HFFc6 (cell line): ENCODE measurements at regions not wholly inside any gene's neighbourhood (a gene's known extent, or its start where the extent isn't known, plus 50 kb on each side); places are given as distances from the start of the nearest gene placed in this dataset.

Source experiments
- DNase-seq: peaks from one replicate; pipeline ENCODE4 v3.0.0-alpha.2; 2018
- H3K27ac Mint-ChIP-seq: 2 replicates; pipeline ENCODE4 v1.8.0; 2020; ENCODE audit warnings: mild to moderate bottlenecking, mixed read lengths
- H3K27me3 Mint-ChIP-seq: 2 replicates; pipeline ENCODE4 v1.8.0; 2021; ENCODE audit warnings: mild to moderate bottlenecking, moderate library complexity, mixed read lengths; ENCODE audit not compliant: insufficient read depth
- H3K36me3 Mint-ChIP-seq: 2 replicates; pipeline ENCODE4 v1.8.0; 2021; ENCODE audit warnings: low read depth, mixed read lengths
- H3K4me1 Mint-ChIP-seq: 2 replicates; pipeline ENCODE4 v1.8.0; 2020; ENCODE audit warnings: low read depth, mixed read lengths
- H3K4me3 Mint-ChIP-seq: 2 replicates; pipeline ENCODE4 v1.8.0; 2020; ENCODE audit warnings: mild to moderate bottlenecking, moderate library complexity, mixed read lengths
- H3K9me3 Mint-ChIP-seq: 2 replicates; pipeline ENCODE4 v1.8.0; 2020; ENCODE audit warnings: mild to moderate bottlenecking, mixed read lengths
- TF ChIP-seq, protein P1 (sequence below): fragments of 200-600 bp; sonication (generic); IDR thresholded peaks from 2 replicates; pipeline ENCODE4 v1.5.0; 2021; ENCODE audit warnings: antibody characterized with exemption, mild to moderate bottlenecking

DNA sequence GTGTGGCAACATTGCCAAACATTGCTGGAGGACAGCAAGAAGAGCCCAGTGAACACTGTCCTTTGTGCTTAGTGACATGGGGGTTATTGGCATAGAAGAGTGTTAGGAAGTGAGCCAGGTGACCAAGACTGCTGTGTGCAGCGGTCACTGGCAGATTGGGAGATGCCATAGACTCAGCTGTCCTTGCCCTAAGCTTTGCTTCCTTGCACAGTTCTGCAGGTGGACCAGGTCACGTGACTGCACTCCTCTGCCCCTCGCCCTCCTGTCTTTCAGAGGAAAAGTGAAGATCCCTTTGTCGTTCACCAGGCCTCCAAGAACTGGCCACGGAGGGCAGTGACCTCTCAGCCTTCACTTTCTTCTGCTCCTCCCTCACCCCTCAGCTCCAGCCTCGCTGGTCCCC, 215.6 kb upstream of the SMIM21 start:
- Mint-ChIP-seq H3K4me3 (no peak overlapping the region), H3K27ac (no peak overlapping the region), H3K36me3 (no peaks in the 10 kb centered on the region), H3K27me3 (peaks cover 20% of the 10 kb centered on the region), H3K9me3 (no peaks in the 10 kb centered on the region), H3K4me1 (peaks cover 19% of the 10 kb centered on the region)
- no peak for DNase-seq
- TF ChIP-seq, protein P1, sequence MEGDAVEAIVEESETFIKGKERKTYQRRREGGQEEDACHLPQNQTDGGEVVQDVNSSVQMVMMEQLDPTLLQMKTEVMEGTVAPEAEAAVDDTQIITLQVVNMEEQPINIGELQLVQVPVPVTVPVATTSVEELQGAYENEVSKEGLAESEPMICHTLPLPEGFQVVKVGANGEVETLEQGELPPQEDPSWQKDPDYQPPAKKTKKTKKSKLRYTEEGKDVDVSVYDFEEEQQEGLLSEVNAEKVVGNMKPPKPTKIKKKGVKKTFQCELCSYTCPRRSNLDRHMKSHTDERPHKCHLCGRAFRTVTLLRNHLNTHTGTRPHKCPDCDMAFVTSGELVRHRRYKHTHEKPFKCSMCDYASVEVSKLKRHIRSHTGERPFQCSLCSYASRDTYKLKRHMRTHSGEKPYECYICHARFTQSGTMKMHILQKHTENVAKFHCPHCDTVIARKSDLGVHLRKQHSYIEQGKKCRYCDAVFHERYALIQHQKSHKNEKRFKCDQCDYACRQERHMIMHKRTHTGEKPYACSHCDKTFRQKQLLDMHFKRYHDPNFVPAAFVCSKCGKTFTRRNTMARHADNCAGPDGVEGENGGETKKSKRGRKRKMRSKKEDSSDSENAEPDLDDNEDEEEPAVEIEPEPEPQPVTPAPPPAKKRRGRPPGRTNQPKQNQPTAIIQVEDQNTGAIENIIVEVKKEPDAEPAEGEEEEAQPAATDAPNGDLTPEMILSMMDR = no peak

DNA sequence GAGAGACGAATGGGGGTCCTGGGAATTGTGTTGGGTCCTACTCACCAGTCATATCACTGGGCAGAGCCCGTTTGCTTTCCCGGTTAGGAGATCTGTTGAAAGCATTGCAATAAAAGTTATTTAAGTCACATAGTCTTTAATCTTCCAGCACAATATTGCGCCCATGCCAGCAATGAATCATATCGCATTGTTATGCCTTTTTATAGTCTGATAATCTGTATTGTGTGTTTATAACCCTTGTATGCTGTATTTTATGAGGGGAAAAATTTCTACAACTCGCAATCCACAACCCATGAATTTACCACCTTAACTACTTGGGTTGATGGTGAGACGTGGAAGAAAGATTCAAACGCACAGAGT, 211.9 kb upstream of the SMIM21 start:
- Mint-ChIP-seq H3K27ac (no peak overlapping the region; the same call in 1 of the 2 replicates), H3K27me3 (peaks cover 19% of the 10 kb centered on the region)

DNA sequence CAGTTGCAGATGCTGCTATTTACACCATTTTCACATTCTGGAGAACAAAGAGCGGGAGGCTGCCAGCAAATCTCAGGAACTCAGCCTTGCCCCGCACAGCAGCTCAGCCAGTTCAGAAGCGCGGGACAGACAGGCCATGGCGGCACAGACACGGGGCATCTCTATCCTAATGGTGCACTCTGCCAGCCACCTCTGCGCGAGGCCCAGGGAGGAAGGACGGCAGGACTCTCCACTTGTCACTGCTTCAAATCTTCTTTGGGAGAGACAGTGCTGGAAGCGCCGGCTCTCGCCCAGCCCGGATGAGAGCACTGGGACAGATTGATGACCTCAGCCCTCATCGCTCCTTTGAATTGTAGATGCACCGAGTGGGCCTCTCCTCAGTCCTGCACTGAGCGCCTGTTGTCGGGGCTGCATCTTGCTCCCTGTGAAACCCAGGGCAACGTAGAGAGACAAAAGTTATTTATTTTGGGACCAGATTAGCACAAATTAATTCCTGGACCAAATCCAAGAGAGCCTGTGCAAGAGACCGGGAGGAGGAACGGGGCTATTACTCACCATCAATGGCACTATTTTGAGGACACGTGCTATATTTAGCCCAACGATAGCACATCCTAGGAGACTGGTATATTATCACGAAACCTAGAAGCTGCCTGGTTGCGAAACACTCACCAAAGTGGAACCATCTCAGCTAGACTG, 211.4 kb upstream of the SMIM21 start:
- DNase-seq = peak; percentile 74
- H3K4me1 Mint-ChIP-seq = peaks cover 22% of the 10 kb centered on the region
- TF ChIP-seq, protein P1 = no peak
- H3K27me3 Mint-ChIP-seq = peaks cover 17% of the 10 kb centered on the region
- H3K4me3 Mint-ChIP-seq = peak overlapping the region; percentile 87
- no peaks in the 10 kb centered on the region for H3K36me3 Mint-ChIP-seq
- H3K9me3 Mint-ChIP-seq = no peaks in the 10 kb centered on the region
- H3K27ac Mint-ChIP-seq = peak overlapping the region; percentile 83

More for the DNA sequence above, 211.9 kb upstream of the SMIM21 start:
- no peaks in the 10 kb centered on the region for H3K9me3 Mint-ChIP-seq
- no peaks in the 10 kb centered on the region for H3K36me3 Mint-ChIP-seq
- DNase-seq = no peak
- peak overlapping the region; percentile 87 for H3K4me3 Mint-ChIP-seq
- TF ChIP-seq, protein P1 = no peak
- H3K4me1 Mint-ChIP-seq = peaks cover 22% of the 10 kb centered on the region

DNA sequence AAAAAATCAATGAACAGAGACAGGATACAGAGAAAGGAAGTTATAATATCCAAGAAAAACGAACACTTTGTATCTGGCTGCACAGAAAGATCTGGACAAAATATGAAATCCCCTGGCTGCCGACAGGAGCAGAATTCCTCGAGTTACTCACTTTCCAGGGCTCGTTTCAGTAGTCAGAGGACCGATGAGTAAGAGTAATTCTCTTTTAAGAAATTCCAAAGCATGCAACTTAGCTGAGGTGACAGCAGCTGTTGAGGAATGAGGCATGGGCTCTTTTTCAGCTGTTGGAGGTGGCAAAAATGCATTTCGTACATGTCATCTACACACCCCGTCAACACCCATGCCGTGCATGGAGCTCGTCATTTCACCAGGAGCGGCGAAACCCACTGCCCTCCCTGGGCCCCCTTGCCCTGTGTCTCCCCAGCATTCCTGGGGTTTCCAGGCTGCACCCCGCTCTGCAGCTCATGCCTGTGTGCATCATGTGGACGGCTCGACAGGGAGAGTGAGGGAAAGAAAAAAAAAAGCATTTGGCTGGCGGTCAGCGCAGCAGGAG, 210.8 kb upstream of the SMIM21 start:
- TF ChIP-seq, protein P1 = peak; percentile 43; the same call in 1 of the 2 replicates
- Mint-ChIP-seq H3K4me3 (peak overlapping the region; percentile 87), H3K27ac (peak overlapping the region; percentile 83), H3K27me3 (peaks cover 15% of the 10 kb centered on the region), H3K4me1 (peaks cover 22% of the 10 kb centered on the region), H3K9me3 (no peaks in the 10 kb centered on the region), H3K36me3 (no peaks in the 10 kb centered on the region)
- peak; percentile 80 for DNase-seq

DNA sequence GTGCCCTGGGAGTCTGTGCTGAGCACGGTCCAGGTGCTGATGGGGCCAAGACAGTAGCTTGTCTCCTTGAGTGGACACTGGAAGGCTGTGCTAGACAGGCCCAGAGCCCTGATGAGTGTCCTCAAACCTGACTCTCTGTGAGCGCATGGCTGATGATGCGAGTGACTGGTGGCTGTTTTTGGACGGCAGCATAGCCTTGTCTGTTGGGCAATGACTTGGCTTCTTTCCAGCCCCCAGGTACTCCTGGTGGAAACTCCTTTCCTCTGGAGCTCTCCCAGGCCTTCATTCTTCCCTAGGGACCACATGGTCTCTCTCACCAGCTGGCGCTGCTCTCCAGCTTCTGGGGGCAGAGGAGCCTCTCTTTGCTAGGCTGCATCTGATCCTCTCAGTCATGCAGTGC, 207.6 kb upstream of the SMIM21 start:
- TF ChIP-seq, protein P1 = no peak
- Mint-ChIP-seq H3K36me3 (no peaks in the 10 kb centered on the region), H3K4me3 (no peak overlapping the region), H3K4me1 (peaks cover 22% of the 10 kb centered on the region), H3K27me3 (peaks cover 7% of the 10 kb centered on the region), H3K27ac (no peak overlapping the region), H3K9me3 (no peaks in the 10 kb centered on the region)
- DNase-seq = no peak
